Activated CD8-positive, alpha-beta T cell treated with anti-CD3 and anti-CD28 coated beads, Interleukin-2, amount 10 ng/mL, durations not matched to agents 7 days and 5 days (primary cell): ENCODE measurements at regions not wholly inside any gene's neighbourhood (a gene's known extent, or its start where the extent isn't known, plus 50 kb on each side); places are given as distances from the start of the nearest gene placed in this dataset.

Source experiments
- ATAC-seq: fragments of 150-1000 bp; cut with Tn5 transposase; one replicate; pipeline ENCODE4 v1.10.0; 2021; ENCODE audit warnings: moderate library complexity
- CTCF ChIA-PET: fragments of 350-600 bp; sonication (Branson Sonifier 250); formaldehyde crosslinking; loops from one replicate; lab custom pipeline; 2021; ENCODE audit warnings: antibody characterized with exemption; lab: Charles Lee
- POLR2A ChIA-PET: fragments of 350-600 bp; sonication (Branson Sonifier 250); formaldehyde crosslinking; loops from one replicate; lab custom pipeline; 2021; ENCODE audit warnings: antibody characterized with exemption; lab: Charles Lee
- DNase-seq: peaks from one replicate; pipeline ENCODE4 v3.0.0-alpha.2; 2020
- H3K27ac Mint-ChIP-seq: one replicate; pipeline ENCODE4 v1.8.0; 2021; ENCODE audit warnings: mild to moderate bottlenecking, mixed read lengths
- H3K27me3 Mint-ChIP-seq: one replicate; pipeline ENCODE4 v1.8.0; 2021; ENCODE audit warnings: low read depth, mixed read lengths
- H3K36me3 Mint-ChIP-seq: one replicate; pipeline ENCODE4 v1.8.0; 2021; ENCODE audit warnings: low read depth, mixed read lengths
- H3K4me1 Mint-ChIP-seq: one replicate; pipeline ENCODE4 v1.8.0; 2021; ENCODE audit warnings: low read depth, mixed read lengths
- H3K4me3 Mint-ChIP-seq: one replicate; pipeline ENCODE4 v1.8.0; 2021; ENCODE audit warnings: mild to moderate bottlenecking, mixed read lengths
- H3K9me3 Mint-ChIP-seq: one replicate; pipeline ENCODE4 v1.8.0; 2022; ENCODE audit warnings: mixed read lengths; ENCODE audit not compliant: insufficient read depth

DNA sequence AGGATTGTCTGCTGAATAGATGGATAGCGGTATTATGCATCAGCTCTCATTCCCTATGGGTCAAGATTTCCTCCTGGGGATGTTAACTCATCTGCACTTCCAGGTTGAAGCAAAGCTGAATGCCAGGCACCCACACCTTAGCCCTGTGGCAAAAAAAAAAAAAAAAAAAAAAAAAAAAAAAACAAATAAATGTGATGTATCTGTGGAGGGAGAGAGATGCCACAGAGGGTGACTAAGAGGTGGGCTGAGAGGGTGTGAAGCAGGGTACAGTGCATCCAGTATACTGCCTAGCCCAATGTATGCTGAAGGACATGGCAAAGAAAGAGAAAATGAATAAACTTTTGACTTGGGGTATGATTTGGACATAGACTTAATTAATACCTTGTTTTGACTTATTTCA is 91.4 kb downstream of the COPS8 start:
- Mint-ChIP-seq H3K4me3 (no peak overlapping the region), H3K4me1 (no peaks in the 10 kb centered on the region), H3K36me3 (no peaks in the 10 kb centered on the region), H3K27me3 (peaks cover 24% of the 10 kb centered on the region), H3K9me3 (no peaks in the 10 kb centered on the region), H3K27ac (no peak overlapping the region)
- no peak for ATAC-seq
- DNase-seq = no peak
- ChIA-PET POLR2A (no interaction called here), CTCF (no interaction called here)

DNA sequence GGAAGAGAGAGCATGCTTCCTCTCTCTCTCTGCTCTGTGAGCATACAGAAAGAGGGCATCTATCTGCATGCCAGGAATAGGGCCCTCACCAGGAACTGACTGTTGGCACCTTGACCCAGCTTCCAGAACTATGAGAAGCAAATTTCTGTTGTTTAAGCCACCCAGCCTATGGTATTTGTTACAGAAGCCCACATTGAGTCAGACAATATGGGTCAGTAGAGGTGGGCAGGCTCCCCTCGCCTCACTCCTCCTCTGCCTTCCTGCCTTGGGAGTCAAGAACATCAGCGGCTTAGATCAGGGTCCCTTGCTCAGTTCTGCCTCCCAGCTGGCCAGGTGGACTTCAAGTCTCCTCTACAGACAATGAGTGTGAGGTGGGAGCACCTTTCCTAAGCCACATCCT is 92.3 kb downstream of the COPS8 start:
- Mint-ChIP-seq H3K4me1 (no peaks in the 10 kb centered on the region), H3K9me3 (no peaks in the 10 kb centered on the region), H3K36me3 (no peaks in the 10 kb centered on the region), H3K27me3 (peaks cover 21% of the 10 kb centered on the region), H3K4me3 (no peak overlapping the region), H3K27ac (no peak overlapping the region)
- DNase-seq (no peak), ATAC-seq (no peak)
- ChIA-PET CTCF (no interaction called here), POLR2A (no interaction called here)

DNA sequence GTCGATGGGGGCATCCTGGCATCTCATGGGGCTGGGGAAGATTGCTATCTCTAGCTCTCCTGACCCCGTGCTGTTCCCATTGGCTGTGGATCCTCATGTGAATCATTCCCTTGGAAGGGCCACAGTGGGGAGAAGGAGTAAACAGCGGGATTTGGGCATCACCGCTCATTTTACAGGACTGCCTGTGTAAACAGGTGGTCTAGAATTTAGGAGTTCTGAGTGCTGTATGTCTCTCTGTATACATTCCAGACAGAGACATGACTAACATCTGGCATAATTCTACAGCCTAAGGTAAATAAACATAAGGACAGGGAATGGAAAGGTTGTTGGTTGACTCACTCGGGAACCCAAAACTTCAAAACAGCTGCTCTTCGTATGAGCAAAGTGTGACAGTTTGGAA is 92.7 kb downstream of the COPS8 start:
- Mint-ChIP-seq H3K4me3 (no peak overlapping the region), H3K9me3 (no peaks in the 10 kb centered on the region), H3K36me3 (no peaks in the 10 kb centered on the region), H3K27ac (no peak overlapping the region), H3K27me3 (peaks cover 19% of the 10 kb centered on the region), H3K4me1 (no peaks in the 10 kb centered on the region)
- POLR2A ChIA-PET = no interaction called here
- DNase-seq = no peak
- CTCF ChIA-PET = no interaction called here
- no peak for ATAC-seq

DNA sequence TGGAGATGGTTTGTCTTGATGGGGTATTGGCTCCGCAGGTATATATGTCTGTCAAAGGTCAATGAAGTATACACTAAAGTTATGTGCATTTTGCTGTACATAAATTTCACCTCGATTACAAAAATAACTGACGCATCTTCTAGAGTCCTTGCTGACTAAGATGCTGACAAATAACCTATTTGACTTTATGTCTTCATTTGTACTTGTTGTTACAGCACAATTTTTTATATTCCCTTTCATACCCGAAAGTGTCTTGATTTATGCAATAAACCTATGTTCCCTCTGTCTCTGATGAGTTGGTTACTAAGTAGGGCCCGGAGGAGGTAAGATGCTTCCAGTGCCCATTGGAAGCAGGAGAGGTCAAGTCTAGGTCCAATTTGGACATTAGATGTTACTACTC is 93.5 kb downstream of the COPS8 start:
- ChIA-PET POLR2A (no interaction called here), CTCF (no interaction called here)
- no peaks in the 10 kb centered on the region for H3K4me1 Mint-ChIP-seq
- no peak overlapping the region for H3K27ac Mint-ChIP-seq
- no peaks in the 10 kb centered on the region for H3K36me3 Mint-ChIP-seq
- no peaks in the 10 kb centered on the region for H3K9me3 Mint-ChIP-seq
- no peak overlapping the region for H3K4me3 Mint-ChIP-seq
- ATAC-seq (no peak), DNase-seq (no peak)
- H3K27me3 Mint-ChIP-seq = peaks cover 17% of the 10 kb centered on the region

DNA sequence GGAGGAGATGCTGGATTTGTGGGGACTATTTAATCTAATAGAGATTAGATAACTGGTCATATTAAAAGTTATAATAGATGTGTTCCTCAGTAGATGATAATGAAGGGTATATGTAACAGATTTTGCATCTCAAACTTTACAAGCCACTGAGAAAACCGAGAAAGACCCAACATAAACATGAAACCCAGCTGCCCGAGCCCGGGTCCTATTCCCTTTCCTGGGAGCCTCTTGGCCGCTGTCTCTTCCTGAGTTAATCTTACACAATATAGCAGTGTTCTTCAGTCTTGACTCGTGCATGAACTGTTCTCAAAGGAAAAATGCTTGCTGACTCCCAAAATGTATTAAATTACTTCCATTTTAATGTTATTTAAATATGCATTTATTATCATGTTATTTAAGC is 94.5 kb downstream of the COPS8 start:
- ATAC-seq (no peak), DNase-seq (no peak)
- Mint-ChIP-seq H3K27ac (no peak overlapping the region), H3K4me1 (no peaks in the 10 kb centered on the region), H3K27me3 (peaks cover 13% of the 10 kb centered on the region), H3K9me3 (no peaks in the 10 kb centered on the region), H3K4me3 (no peak overlapping the region), H3K36me3 (no peaks in the 10 kb centered on the region)
- POLR2A ChIA-PET = no interaction called here
- CTCF ChIA-PET = no interaction called here

DNA sequence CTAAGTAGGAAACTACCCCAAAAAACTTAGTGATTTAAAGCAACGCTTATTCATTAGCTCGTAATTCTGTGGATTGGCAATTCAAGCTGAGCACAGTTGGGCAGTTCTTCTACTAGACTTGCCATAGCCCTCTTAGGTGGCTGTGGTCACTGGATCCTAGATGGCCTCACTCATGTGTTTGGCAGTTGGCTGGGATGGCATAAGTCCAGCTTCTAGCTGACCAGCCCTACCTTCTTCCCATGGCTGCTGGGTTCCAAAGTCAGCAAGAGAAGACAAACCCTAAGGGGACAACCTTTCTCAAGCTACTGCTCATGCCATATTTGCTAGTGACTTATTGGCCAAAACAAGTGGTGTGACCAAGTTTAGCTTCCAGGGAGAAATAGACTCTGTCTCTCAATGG is 95.3 kb downstream of the COPS8 start:
- CTCF ChIA-PET = no interaction called here
- ATAC-seq = no peak

DNA sequence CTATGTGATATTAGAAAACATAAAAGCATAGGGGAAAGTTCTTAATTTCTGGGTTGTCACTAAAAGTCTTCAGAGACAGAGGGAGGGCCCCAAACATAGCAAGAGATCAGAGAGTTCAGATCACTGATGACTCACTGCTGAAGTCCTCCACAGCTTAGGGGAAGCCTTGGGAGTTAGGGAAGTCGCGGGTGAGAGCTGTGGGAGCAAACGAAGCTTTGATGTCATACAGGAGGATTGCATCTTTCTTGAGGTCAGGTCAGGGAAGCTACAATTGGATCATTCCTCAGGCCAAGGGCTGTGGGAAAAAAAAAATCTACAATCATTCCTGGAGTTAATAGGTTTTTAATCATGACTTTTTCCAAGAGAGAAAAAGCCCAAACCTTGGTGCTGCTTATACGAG is 96.2 kb downstream of the COPS8 start:
- H3K9me3 Mint-ChIP-seq = no peaks in the 10 kb centered on the region
- no peak overlapping the region for H3K27ac Mint-ChIP-seq
- no peak for ATAC-seq
- H3K4me3 Mint-ChIP-seq = no peak overlapping the region
- H3K4me1 Mint-ChIP-seq = no peaks in the 10 kb centered on the region
- DNase-seq = no peak
- H3K27me3 Mint-ChIP-seq = peaks cover 11% of the 10 kb centered on the region
- ChIA-PET POLR2A (no interaction called here), CTCF (no interaction called here)
- H3K36me3 Mint-ChIP-seq = no peaks in the 10 kb centered on the region

More for the DNA sequence above, 95.3 kb downstream of the COPS8 start:
- no peaks in the 10 kb centered on the region for H3K9me3 Mint-ChIP-seq
- H3K27me3 Mint-ChIP-seq = peaks cover 5% of the 10 kb centered on the region
- no peak for DNase-seq
- no peaks in the 10 kb centered on the region for H3K4me1 Mint-ChIP-seq
- H3K36me3 Mint-ChIP-seq = no peaks in the 10 kb centered on the region
- no peak overlapping the region for H3K4me3 Mint-ChIP-seq
- POLR2A ChIA-PET = no interaction called here
- no peak overlapping the region for H3K27ac Mint-ChIP-seq

DNA sequence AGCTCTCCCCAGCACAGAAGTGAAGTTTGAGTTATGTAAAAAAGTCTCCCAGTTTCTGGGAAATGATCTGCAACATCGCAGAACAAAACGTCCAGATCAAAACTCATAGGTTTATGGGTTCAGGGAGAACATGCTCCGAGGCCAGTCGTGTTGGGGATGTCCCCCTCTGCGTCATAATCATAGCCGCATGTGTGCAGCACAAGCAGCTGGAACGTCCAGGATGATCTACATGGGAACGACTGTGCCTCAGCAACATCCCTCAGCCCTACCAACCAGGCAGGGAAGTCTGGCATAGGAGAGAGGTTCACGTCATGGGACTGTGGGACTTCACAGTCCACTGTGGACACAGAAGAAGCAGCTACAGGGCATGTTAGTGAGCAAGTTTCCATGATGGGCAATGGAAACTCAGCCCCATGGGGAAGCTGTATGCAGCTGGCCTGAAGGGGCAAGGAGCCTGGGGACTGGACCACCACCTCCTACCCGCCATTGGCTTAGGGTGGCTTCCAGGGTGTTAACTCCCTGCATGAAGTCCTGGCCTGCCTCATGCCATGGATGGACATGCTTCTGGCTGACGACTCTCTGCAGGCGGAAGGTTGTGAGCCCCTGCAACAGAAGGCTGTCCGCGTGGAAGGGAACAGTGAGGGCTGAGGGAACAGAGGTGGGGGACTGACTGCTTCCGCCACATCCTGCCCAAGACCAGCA is 96.9 kb downstream of the COPS8 start:
- Mint-ChIP-seq H3K27ac (no peak overlapping the region), H3K4me3 (no peak overlapping the region), H3K27me3 (peaks cover 11% of the 10 kb centered on the region), H3K36me3 (no peaks in the 10 kb centered on the region), H3K4me1 (no peaks in the 10 kb centered on the region), H3K9me3 (no peaks in the 10 kb centered on the region)
- CTCF ChIA-PET = no interaction called here
- POLR2A ChIA-PET = no interaction called here
- DNase-seq (no peak), ATAC-seq (no peak)

DNA sequence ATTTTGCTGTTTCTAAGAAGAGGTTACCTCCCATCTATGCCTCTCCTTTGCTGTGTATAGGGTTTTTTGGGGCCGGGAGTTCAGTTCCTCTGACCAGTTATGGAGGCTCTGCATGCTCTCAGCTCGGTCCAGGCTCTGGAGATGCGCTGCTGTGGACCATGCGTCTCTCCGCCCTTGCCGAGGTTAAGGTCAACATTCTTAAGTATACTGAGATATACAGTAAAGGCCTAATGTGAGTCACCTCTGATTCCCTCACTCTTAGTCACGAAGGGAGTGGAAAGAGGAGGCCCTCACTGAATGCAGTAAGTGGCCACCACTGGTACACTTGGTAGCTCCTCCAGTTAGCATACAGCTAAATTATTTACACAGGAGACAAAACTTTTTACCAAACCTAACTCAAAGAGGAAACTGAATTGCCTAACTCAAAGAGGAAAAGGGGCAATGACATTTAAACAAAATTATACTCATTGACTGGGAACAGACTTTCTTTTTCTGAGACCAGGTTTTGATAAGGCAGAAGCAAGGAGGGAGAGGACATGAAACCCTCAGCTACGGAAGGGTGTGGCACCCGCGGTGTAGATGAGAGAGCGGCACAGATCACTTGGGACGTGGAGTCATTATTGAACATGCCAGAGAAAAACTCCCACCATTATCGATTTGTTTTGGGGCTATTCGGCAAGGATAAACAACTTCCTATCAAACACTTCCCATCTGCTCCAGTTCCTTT is 98.7 kb downstream of the COPS8 start:
- ChIA-PET CTCF (no interaction called here), POLR2A (no interaction called here)
- DNase-seq (no peak), ATAC-seq (no peak)
- no peak overlapping the region for H3K27ac Mint-ChIP-seq
- peaks cover 9% of the 10 kb centered on the region for H3K27me3 Mint-ChIP-seq
- H3K4me1 Mint-ChIP-seq = no peaks in the 10 kb centered on the region
- no peaks in the 10 kb centered on the region for H3K36me3 Mint-ChIP-seq
- no peaks in the 10 kb centered on the region for H3K9me3 Mint-ChIP-seq
- no peak overlapping the region for H3K4me3 Mint-ChIP-seq

DNA sequence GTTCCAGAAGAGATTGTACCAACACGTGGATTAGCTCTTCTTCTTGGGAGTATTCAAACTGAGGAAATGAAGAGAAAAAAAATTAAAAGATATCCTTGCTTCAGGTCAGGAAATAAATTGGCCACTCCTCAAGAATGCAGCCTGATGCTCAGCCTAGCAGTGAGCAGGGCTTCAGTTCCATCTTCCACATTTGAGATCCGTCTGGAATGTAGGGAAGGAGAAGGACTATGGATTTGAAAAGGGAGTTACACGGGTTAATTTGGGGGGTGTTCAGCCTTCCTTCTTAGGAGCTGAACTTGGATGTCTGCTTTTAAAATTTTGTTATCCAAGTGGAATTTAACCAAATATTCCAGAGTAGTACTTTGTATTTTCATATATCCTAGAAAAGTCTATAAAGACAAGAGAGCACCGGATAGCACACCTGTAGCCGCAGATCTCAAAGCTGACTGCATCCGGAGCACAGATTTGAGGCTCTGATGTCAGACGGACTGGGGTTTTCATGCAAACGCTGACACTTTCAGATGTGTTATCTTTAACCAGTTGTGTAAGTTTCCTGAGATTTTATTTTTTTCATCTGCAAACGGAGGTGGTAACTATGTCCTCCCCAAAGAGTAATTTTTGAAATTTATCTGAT is 99.3 kb downstream of the COPS8 start:
- CTCF ChIA-PET = no interaction called here
- no peak overlapping the region for H3K27ac Mint-ChIP-seq
- H3K9me3 Mint-ChIP-seq = no peaks in the 10 kb centered on the region
- ATAC-seq (no peak), DNase-seq (no peak)
- POLR2A ChIA-PET = no interaction called here
- H3K4me1 Mint-ChIP-seq = no peaks in the 10 kb centered on the region
- peaks cover 9% of the 10 kb centered on the region for H3K27me3 Mint-ChIP-seq
- H3K4me3 Mint-ChIP-seq = no peak overlapping the region
- no peaks in the 10 kb centered on the region for H3K36me3 Mint-ChIP-seq

DNA sequence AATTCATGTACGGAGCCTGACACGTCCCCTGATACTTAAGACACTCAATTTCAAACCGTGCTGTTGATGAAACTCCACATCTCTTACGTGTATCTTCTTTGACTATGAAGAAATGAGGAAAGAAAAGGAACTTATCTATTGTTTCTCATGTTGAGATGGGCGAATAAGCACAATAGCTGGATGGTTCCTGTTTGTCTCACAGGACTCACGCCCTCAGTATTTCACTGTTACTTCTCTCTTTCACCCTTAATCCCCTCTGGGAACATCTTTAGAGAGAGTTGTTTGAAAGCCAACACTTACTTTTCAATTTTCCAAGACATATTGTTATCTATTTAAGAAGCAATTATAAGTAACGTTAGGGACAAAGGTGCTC is 99.8 kb downstream of the COPS8 start:
- ChIA-PET CTCF (no interaction called here), POLR2A (no interaction called here)
- no peaks in the 10 kb centered on the region for H3K9me3 Mint-ChIP-seq
- ATAC-seq (no peak), DNase-seq (no peak)
- no peaks in the 10 kb centered on the region for H3K36me3 Mint-ChIP-seq
- H3K27ac Mint-ChIP-seq = no peak overlapping the region
- H3K27me3 Mint-ChIP-seq = peaks cover 9% of the 10 kb centered on the region
- H3K4me3 Mint-ChIP-seq = no peak overlapping the region
- no peaks in the 10 kb centered on the region for H3K4me1 Mint-ChIP-seq

DNA sequence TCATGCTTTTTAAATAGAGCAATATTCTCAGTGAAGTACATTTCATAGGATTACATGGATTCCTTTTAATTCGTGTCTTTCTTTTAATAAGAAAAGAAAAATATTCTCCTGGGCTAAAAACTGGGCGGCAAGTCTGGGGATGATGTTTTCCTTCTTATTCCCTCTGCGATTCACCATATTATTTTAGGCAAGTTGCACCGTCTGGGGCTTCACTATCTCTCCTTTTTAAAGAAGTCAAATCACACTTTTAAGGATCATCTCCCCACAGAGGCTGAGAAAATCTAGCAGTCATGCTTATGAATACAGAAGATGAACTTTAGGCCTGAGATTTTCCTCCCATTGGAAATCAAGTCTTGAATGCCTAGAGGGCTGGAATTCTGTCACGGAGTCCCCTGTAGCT is 104.1 kb downstream of the COPS8 start:
- peak; percentile 1 for DNase-seq
- H3K4me1 Mint-ChIP-seq = no peaks in the 10 kb centered on the region
- no peak overlapping the region for H3K4me3 Mint-ChIP-seq
- H3K27ac Mint-ChIP-seq = no peak overlapping the region
- H3K9me3 Mint-ChIP-seq = no peaks in the 10 kb centered on the region
- peaks cover 6% of the 10 kb centered on the region for H3K27me3 Mint-ChIP-seq
- no peaks in the 10 kb centered on the region for H3K36me3 Mint-ChIP-seq
- ChIA-PET CTCF (no interaction called here), POLR2A (no interaction called here)
- no peak for ATAC-seq
